CD4-positive, alpha-beta T cell treated with Interleukin-4 for 1 hour (primary cell): ENCODE measurements at regions not wholly inside any gene's neighbourhood (a gene's known extent, or its start where the extent isn't known, plus 50 kb on each side); places are given as distances from the start of the nearest gene placed in this dataset.
"Not testable (repeated sequence)": the region's sequence is repeated elsewhere in the genome, so short reads cannot be mapped to it uniquely, and the experiment has no call there.

Experiments used
- DNase-seq, 2 donors: peaks; one replicate each; pipeline ENCODE4 v3.0.0-alpha.2; 2020 to 2022

DNA sequence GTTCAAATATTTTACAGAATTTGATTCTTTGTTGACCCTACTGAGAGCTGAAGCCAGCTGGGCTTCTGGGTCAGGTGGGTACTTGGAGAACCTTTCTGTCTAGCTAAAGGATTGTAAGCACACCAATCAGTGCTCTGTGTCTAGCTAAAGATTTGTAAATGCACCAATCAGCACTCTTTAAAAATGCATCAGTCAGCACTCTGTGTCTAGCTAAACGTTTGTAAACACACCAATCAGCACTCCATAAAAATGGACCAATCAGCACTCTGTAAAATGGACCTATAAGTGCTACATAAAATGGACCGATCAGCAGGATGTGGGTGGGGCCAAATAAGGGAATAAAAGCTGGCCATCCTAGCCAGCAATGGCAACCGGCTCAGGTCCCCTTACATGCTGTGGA is 76.4 kb upstream of the TMSB4Y start:
- not testable (repeated sequence) for DNase-seq

GRCh38 chrY:13615943-13616304 is 87.8 kb upstream of the TMSB4Y start:
- no peak for DNase-seq

- no peak for DNase-seq
Measured at GRCh38 chrY:13615301-13615942, 88.3 kb upstream of the TMSB4Y start.

DNA sequence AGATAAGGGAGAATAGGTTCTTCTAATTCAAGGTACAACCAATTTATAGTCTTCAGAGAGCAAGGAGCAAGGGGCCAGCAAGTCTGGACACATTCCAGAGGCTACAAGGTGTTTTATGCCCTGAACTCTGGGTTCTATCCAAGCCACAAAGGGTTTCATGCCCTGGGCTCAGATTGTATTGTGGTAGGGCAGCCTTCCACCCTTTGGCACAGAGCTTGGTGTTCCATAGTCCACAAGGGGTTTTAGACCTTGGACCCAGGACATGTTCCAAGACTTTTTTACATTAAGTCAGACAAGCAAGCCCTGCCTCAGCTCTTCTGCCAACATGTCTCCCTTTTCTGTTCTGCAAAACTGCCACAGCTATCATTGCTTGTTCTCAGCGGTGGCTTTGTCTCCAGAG is 90.8 kb upstream of the TMSB4Y start:
- no peak for DNase-seq

DNA sequence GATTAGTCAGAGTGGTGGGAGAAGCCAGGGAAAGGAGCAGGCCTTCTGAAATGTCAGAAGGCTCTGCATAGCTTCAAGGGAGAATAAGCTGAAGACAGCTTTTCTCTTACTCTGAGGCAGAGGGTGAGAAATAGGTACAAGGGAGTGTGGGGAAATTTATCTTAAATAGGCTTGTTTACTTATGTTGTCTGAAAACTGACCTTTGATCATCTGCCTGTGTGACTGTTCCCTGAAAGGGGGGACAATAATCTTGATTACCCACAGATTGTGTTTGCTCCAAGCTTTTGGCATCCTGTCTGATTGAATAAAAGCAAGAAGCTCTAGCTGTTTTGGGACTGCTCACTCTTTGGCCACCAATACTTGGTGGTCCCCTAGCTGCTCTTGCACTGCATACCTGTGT is 91.7 kb upstream of the TMSB4Y start:
- no peak for DNase-seq

DNA sequence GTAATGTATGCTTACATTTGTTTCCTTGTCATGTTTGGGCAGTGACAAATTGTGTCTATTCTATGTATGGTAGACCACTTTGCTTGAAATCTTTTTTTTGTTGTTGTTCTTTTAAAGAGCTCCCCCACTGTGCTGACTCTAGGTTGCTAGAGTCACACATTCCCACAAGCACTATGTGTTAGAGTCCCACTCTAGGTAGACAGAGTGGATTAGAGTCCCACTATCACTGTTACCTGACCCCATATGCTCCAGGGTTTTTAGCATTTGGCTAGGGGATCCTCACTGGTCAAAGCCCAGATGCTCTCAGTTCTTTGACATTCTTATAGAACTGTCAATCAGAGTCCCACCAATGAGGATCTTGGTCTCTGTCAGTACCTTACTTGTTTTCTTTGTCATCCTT is 111.2 kb upstream of the TMSB4Y start:
- DNase-seq, result no peak

DNA sequence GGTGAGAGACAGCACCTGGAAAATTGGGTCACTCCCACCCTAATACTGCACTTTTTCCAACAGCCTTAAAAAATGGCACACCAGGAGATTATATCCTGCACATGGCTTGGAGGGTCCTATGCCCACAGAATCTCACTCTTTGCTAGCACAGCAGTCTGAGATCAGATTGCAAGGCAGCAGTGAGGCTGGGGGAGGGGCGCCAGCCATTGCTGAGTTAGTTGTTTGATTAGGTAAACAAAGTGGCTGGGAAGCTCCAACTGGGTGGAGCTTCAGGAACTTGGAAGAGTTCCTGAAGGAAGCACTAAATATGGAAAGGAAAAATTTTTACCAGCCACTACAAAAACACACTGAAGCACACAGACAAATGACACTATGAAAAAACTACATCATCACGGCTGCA is 91.1 kb upstream of the UTY start:
- DNase-seq, result not testable (repeated sequence)

GRCh38 chrY:13567186-13567585 is 87.4 kb upstream of the UTY start:
- DNase-seq, result no peak

DNA sequence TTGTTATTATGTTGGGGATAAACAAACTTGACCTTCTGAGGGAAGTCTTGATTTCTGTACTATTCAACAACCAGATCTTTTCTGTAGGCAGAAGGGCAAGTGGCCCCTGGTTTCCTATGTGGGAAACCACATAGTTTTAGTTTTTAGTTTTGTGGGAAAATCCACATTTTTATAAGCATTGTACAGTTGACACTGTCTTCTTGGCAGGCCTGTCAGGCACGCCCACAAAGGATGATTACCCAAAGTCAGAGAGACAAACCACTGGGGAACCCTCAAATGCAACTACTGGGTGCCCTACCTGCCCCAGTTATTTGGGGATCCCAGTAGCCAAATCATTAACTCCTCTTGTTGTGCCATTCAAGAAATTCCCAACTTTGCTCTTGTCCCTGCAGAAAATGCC is 75.1 kb upstream of the UTY start:
- DNase-seq, result no peak

DNA sequence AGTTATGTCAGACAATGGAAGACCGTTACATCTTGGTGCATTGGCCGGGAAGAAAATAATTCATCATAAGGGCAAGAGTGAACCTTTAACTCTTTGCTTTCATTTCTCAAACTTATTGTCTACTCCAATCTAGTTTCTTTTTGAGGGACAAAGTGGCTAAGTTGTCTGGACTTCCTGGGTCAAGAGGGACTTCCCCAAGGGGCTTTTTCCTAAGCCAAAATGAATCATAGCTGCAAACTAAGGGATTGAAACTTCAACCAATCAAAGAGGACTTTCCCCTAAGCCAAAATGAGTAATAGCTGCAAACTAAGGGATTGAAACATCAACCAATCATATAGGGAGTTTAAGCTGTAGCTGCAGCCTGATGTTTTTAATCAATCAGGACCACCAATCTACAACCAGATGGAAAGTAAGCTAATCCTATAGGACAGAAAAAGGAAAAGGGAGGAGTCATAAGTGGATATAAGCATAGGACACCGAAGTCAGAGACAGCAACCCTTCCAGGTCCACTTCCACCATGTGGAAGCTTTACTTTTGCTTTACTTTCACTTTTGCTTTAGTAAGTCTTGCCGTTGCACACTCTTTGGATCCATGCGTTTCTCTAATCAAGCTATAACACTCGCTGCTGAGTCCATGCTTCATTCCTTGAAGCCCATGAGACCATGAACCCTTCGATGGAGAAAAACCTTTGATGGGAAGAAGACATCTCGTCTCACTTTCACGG is 72.7 kb upstream of the UTY start:
- DNase-seq, result peak in 1 of 2 donors; percentile 4

DNA sequence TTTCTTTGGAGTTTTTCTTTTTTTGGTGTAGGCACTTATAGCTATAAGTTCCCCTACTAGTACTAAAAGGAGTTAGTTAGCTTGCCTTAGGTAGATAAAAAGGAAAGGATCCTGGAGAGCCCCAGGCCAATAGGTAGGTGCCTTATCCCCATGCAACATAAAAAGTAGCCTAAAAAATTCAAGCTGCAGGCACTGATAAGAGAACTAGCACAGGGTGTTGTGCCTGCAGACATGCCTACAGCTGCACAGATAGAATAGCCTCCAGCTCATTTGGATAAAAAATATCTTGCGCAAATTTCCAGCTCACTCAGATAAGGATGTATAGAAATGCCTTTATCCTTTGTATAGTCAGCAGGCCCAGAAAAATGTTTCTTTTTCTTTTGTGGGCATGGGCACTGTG is 71.4 kb upstream of the UTY start:
- no peak for DNase-seq

DNA sequence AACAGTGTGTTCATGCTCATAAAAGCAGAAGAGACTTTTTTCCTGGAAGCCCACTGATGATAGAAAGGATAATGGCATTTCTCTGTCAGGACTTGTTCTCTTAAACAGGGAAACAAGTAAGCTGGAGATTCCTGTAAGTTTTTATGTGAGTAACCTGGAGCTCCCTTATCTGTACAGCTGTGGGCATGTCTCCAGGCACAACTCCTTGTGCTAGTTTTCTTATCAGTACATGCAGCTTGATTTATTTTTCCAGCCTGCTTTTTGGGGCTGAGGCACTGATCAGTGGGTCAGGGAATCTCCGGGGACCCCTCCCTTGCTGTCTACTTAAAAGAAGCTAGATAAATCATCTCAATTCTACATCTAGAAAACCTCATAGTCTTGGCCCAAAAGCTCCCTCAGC is 64.7 kb upstream of the UTY start:
- DNase-seq, result no peak

DNA sequence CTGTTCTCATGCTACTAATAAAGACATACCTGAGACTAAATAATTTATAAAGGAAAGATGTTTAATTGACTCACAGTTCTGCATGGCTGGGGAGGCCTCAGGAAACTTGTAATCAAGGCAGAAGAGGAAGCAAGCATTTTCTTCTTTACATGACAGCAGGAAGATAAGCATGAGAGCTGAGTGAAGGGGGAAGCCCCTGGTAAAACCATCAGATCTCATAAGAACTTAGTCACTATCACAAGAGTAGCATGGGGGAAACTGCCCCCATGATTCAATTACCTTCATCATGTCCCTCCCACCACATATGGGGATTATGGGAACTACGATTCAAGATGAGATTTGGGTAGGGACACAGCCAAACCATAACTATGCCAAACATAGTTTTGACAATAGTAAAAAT is 58.1 kb upstream of the UTY start:
- no peak for DNase-seq
